Gastroesophageal sphincter (tissue), 4 donors: ENCODE measurements at regions not wholly inside any gene's neighbourhood (a gene's known extent, or its start where the extent isn't known, plus 50 kb on each side); places are given as distances from the start of the nearest gene placed in this dataset.

Experiments used
- ATAC-seq: fragments of 150-250 bp; one replicate; pipeline ENCODE4 v1.9.1; 2016; ENCODE audit warnings: mild to moderate bottlenecking, moderate library complexity
- H3K27ac ChIP-seq, 4 donors: fragments of 200-600 bp; sonication (generic) in 3 of 4; 1 replicate in 3 of 4; 2 replicates in 1 of 4; pipeline ENCODE4 v1.5.1; 2016 to 2019
- H3K27me3 ChIP-seq: fragments of 200-600 bp; sonication (generic); one replicate; pipeline ENCODE4 v1.5.1; 2019
- H3K36me3 ChIP-seq, 2 donors: fragments of 200-600 bp; sonication (generic); one replicate each; pipeline ENCODE4 v1.5.1; 2019; ENCODE audit warnings: control low read depth in 1 of 2
- H3K4me1 ChIP-seq, 3 donors: fragments of 200-600 bp; sonication (generic); 1 replicate in 2 of 3; 2 replicates in 1 of 3; pipeline ENCODE4 v1.5.1; 2016 to 2019; ENCODE audit warnings: control low read depth in 2 of 3
- H3K4me3 ChIP-seq, 2 donors: fragments of 200-600 bp; sonication (generic); one replicate each; pipeline ENCODE4 v1.5.1; 2019; ENCODE audit warnings: mild to moderate bottlenecking in 1 of 2, moderate library complexity in 1 of 2
- H3K9me3 ChIP-seq, 3 donors: fragments of 200-600 bp; sonication (generic); one replicate each; pipeline ENCODE4 v1.5.1; 2017 to 2019; ENCODE audit warnings: control low read depth in 2 of 3
- EP300 ChIP-seq: sonication (generic); formaldehyde crosslinking; IDR thresholded peaks from one replicate; pipeline ENCODE4 v1.6.1; 2017; ENCODE audit warnings: antibody characterized with exemption, mild to moderate bottlenecking
- POLR2A ChIP-seq, 2 donors: fragments of 450-650 bp; IDR thresholded peaks; one replicate each; pipeline ENCODE4 v1.6.1; 2017; ENCODE audit warnings: antibody characterized with exemption in 2 of 2, mild to moderate bottlenecking in 2 of 2, moderate library complexity in 1 of 2
- POLR2AphosphoS5 ChIP-seq: sonication (generic); formaldehyde crosslinking; IDR thresholded peaks from one replicate; pipeline ENCODE4 v1.6.1; 2017; ENCODE audit warnings: antibody characterized with exemption
- WGBS, 2 donors: methylation state at CpG; one replicate each; pipeline ENCODE4 v1.1.5; 2018; ENCODE audit warnings: low coverage in 1 of 2; 5-methylcytosine and 5-hydroxymethylcytosine counted together
- TF ChIP-seq, protein P1 (sequence below), 4 experiments: fragments of 200-600 bp in 2 of 4; fragments of 450-650 bp in 2 of 4; sonication (generic) in 1 of 4; IDR thresholded peaks; one replicate each; pipeline ENCODE4 v1.5.1; 2017 to 2019; ENCODE audit warnings: antibody characterized with exemption in 4 of 4, mild to moderate bottlenecking in 2 of 4, moderate library complexity in 2 of 4

DNA sequence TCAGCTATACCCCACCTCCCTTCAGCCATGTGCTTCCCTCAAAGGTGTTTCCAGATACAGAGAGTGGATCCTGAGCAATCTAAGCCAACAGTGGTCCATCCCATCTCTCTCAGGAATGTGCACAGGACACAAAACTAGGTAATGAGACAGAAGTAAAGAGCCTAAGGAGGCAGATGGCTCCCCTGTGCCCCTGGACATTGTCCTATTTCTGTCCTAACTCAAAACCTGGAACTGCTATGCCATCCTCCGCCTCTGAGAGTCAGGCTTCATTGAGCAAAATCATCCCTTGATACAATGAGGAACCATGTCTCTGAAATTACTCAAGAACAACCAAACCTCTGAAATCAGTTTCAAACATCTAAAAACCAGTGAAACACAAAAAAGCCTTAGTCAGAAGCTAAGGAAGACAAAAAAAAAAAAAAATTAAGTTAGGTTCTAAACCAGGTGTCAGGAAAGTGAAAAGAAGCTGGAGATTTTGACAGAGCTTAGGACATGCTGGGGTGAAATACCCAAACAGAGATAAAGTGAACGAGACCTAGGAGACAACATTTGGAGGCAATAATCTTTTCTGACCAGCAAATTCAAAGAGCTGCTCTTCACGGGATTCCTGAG lies 200.3 kb upstream of the PLEKHG7 start:
- Histone ChIP-seq H3K36me3 (no peaks in the 10 kb centered on the region), H3K4me3 (no peak overlapping the region), H3K4me1 (peaks cover 7 to 50% (median 17%) of the 10 kb centered on the region in 3 donors), H3K9me3 (no peaks in the 10 kb centered on the region), H3K27me3 (no peaks in the 10 kb centered on the region), H3K27ac (peak overlapping the region in 3 of 4 donors; percentile 44 to 80 (median 78))
- WGBS, 2 donors: 90 to 91% methylated on average over 3 of the region's 3 CpGs
- no peak for ATAC-seq
- TF ChIP-seq POLR2A (IDR thresholded peaks at IDR 0.05) (no peak), POLR2AphosphoS5 (no peak), EP300 (no peak)
- TF ChIP-seq, protein P1, sequence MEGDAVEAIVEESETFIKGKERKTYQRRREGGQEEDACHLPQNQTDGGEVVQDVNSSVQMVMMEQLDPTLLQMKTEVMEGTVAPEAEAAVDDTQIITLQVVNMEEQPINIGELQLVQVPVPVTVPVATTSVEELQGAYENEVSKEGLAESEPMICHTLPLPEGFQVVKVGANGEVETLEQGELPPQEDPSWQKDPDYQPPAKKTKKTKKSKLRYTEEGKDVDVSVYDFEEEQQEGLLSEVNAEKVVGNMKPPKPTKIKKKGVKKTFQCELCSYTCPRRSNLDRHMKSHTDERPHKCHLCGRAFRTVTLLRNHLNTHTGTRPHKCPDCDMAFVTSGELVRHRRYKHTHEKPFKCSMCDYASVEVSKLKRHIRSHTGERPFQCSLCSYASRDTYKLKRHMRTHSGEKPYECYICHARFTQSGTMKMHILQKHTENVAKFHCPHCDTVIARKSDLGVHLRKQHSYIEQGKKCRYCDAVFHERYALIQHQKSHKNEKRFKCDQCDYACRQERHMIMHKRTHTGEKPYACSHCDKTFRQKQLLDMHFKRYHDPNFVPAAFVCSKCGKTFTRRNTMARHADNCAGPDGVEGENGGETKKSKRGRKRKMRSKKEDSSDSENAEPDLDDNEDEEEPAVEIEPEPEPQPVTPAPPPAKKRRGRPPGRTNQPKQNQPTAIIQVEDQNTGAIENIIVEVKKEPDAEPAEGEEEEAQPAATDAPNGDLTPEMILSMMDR (IDR thresholded peaks at IDR 0.05): peak in 2 of 4 experiments; percentile 20 to 21

DNA sequence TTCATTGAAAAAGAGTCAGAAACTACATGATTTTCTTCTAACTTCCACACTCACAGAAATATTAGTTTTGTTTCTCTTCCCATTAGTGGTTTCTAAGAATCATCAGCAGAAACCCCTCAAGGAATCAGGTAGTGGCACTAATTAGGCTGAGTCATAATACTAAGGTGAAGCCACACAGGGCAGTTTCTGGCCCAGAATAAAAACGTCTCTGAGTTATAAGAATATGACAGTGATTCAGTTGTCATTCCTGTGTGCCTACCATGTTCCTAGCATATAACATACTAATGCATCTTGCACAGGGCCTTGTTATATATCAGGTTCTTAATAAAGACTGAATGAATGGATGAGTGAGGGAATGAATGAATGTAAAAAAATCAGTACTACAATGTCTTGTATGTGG lies 206.0 kb upstream of the PLEKHG7 start:
- Histone ChIP-seq H3K9me3 (no peaks in the 10 kb centered on the region), H3K4me1 (no peaks in the 10 kb centered on the region), H3K27ac (no peak overlapping the region), H3K36me3 (no peaks in the 10 kb centered on the region), H3K27me3 (no peaks in the 10 kb centered on the region), H3K4me3 (no peak overlapping the region)
- 70 to 80% methylated on average over 1 of the region's 1 CpG for WGBS, 2 donors
- TF ChIP-seq POLR2AphosphoS5 (no peak), EP300 (no peak), POLR2A (IDR thresholded peaks at IDR 0.05) (no peak)
- TF ChIP-seq, protein P1 (IDR thresholded peaks at IDR 0.05): no peak
- no peak for ATAC-seq

DNA sequence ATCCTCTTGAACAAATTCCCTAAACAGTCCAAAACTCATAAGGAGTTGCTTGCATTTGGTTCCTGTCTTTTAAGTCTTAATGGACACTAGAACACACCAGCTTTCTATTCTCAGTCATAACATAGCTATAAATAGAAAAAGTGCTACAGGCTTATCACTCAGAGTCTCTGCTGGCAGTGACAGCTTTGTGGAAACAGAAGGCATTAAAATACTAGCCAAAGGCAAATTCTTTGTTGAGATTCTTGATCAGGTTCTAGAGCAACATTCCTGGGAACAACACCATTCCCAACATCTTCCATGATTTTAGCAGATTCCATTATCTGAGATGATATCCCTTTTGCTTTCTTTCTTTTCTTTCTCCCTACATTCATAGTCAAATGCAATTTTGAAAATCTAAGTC lies 207.7 kb upstream of the PLEKHG7 start:
- Histone ChIP-seq H3K27ac (no peak overlapping the region), H3K9me3 (no peaks in the 10 kb centered on the region), H3K27me3 (no peaks in the 10 kb centered on the region), H3K36me3 (no peaks in the 10 kb centered on the region), H3K4me1 (no peaks in the 10 kb centered on the region), H3K4me3 (no peak overlapping the region)
- ATAC-seq: no peak
- TF ChIP-seq POLR2AphosphoS5 (no peak), POLR2A (IDR thresholded peaks at IDR 0.05) (no peak), EP300 (no peak)
- TF ChIP-seq, protein P1 (IDR thresholded peaks at IDR 0.05): no peak

DNA sequence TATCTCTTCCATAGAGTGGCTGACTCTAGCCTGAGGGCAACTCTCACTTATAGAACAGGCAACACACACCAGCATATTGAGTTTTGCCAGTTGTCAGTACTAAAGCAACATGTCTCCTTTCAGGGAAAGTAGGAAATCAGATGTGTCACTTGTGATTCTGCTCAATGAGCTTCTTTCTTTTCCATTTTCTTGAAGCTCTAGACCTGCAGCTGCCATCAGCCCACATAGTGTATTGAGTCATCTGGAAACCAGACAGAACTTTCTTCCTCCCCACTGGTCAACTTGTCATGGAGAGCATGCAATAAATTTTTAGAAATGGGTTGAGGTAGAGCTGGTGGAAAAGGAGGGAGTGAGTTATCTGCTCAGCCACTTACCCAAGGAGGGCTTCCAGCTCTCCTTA lies 209.0 kb upstream of the PLEKHG7 start:
- H3K9me3 ChIP-seq: no peaks in the 10 kb centered on the region
- H3K36me3 ChIP-seq: no peaks in the 10 kb centered on the region
- TF ChIP-seq POLR2AphosphoS5 (no peak), POLR2A (IDR thresholded peaks at IDR 0.05) (no peak), EP300 (no peak)
- TF ChIP-seq, protein P1 (IDR thresholded peaks at IDR 0.05): no peak
- no peak for ATAC-seq
- H3K27ac ChIP-seq: no peak overlapping the region
- no peak overlapping the region for H3K4me3 ChIP-seq
- no peaks in the 10 kb centered on the region for H3K27me3 ChIP-seq
- no peaks in the 10 kb centered on the region for H3K4me1 ChIP-seq

DNA sequence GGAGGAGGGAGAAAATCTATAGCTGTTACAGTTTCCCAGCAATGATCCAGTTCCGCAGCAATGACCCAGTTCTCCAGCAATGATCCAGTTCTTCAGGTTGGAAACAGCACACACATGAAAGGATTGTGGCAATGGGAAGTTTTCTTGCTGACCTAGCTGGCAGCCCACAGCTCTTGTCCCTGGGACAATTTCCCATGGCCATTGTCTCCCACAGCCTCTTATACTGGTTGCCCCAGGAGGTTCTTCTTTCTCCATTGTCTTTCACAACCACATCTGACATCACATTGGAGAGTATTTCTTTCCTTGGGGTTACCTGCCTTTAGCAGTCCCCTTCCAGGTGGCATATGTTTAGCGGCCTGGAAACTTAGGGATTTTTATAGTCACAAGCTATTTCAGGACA lies 209.8 kb upstream of the PLEKHG7 start:
- H3K36me3 ChIP-seq: no peaks in the 10 kb centered on the region
- H3K27me3 ChIP-seq: no peaks in the 10 kb centered on the region
- no peak overlapping the region for H3K27ac ChIP-seq
- TF ChIP-seq EP300: no peak
- TF ChIP-seq, protein P1 (IDR thresholded peaks at IDR 0.05): no peak
- no peak for TF ChIP-seq POLR2A (IDR thresholded peaks at IDR 0.05)
- no peak for TF ChIP-seq POLR2AphosphoS5
- H3K4me1 ChIP-seq: no peaks in the 10 kb centered on the region
- no peaks in the 10 kb centered on the region for H3K9me3 ChIP-seq
- ATAC-seq: no peak
- 100% methylated on average over 2 of the region's 2 CpGs for WGBS, 2 donors
- no peak overlapping the region for H3K4me3 ChIP-seq
